HEK293 (cell line): ENCODE measurements at regions not wholly inside any gene's neighbourhood (a gene's known extent, or its start where the extent isn't known, plus 50 kb on each side); places are given as distances from the start of the nearest gene placed in this dataset.

Experiments
- CTCF ChIA-PET: fragments of 350-600 bp; formaldehyde crosslinking; extraction: SDS; loops from one replicate; lab custom pipeline; 2021; ENCODE audit warnings: antibody characterized with exemption; lab: Yijun Ruan, JAX
- POLR2A ChIA-PET: fragments of 300-600 bp; formaldehyde crosslinking; extraction: SDS; loops from one replicate; lab custom pipeline; 2020; ENCODE audit warnings: antibody characterized with exemption, inconsistent platforms; lab: Yijun Ruan, JAX
- H3K27ac ChIP-seq: fragments of 200-500 bp; sonication (Bioruptor generic); 2 replicates; pipeline ENCODE4 v1.5.1; 2014; ENCODE audit warnings: low read depth, low read length, control low read depth, inconsistent platforms; ENCODE audit errors: extremely low read depth
- H3K36me3 ChIP-seq, 2 experiments: fragments of 200-500 bp in 1 of 2; sonication (Bioruptor generic) in 1 of 2; 1 replicate in 1 of 2; 2 replicates in 1 of 2; pipeline ENCODE4 v1.5.1; 2014 to 2017; ENCODE audit warnings: inconsistent platforms in 2 of 2, low read length in 2 of 2; ENCODE audit not compliant: control insufficient read depth in 2 of 2, insufficient read depth in 1 of 2
- H3K4me1 ChIP-seq: fragments of 200-500 bp; sonication (Bioruptor generic); 2 replicates; pipeline ENCODE4 v1.5.1; 2014; ENCODE audit warnings: mild to moderate bottlenecking, low read length, inconsistent platforms; ENCODE audit not compliant: control insufficient read depth, insufficient read depth
- H3K4me3 ChIP-seq: 2 replicates; pipeline ENCODE4 v1.5.1; 2011; ENCODE audit warnings: low read depth, mild to moderate bottlenecking, control low read depth, low read length, moderate library complexity
- H3K9me3 ChIP-seq: fragments of 200-500 bp; sonication (Bioruptor generic); 2 replicates; pipeline ENCODE4 v1.5.1; 2014; ENCODE audit warnings: low read depth, low read length, inconsistent platforms; ENCODE audit not compliant: control insufficient read depth, insufficient read depth
- HOXA7 ChIP-seq: sonication (generic); formaldehyde crosslinking; IDR thresholded peaks from 2 replicates; pipeline ENCODE4 v1.8.1; 2022; ENCODE audit warnings: missing genetic modification reagents, borderline replicate concordance
- MEIS1 ChIP-seq: sonication (generic); formaldehyde crosslinking; IDR thresholded peaks from 2 replicates; pipeline ENCODE4 v1.8.1; 2022; ENCODE audit warnings: missing genetic modification reagents, mild to moderate bottlenecking, borderline replicate concordance
- OVOL3 ChIP-seq: fragments of 450-650 bp; formaldehyde crosslinking; IDR thresholded peaks from 2 replicates; pipeline ENCODE4 v1.5.1; 2016; ENCODE audit warnings: missing biosample characterization, missing genetic modification characterization
- SP3 ChIP-seq: fragments of 450-650 bp; formaldehyde crosslinking; IDR thresholded peaks from 2 replicates; pipeline ENCODE4 v1.5.1; 2016; ENCODE audit warnings: missing biosample characterization, missing genetic modification characterization
- TCF7L2 ChIP-seq: IDR thresholded peaks from 2 replicates; pipeline ENCODE4 v1.6.1; 2011; ENCODE audit warnings: low read depth, mild to moderate bottlenecking, inconsistent platforms, low read length, moderate library complexity, borderline replicate concordance
- ZBTB17 ChIP-seq: fragments of 450-650 bp; formaldehyde crosslinking; IDR thresholded peaks from 2 replicates; pipeline ENCODE4 v1.5.1; 2016; ENCODE audit warnings: missing biosample characterization, missing genetic modification characterization
- ZBTB21 ChIP-seq: fragments of 450-650 bp; formaldehyde crosslinking; IDR thresholded peaks from 2 replicates; pipeline ENCODE4 v1.5.1; 2017; ENCODE audit warnings: missing biosample characterization, missing genetic modification characterization
- ZNF10 ChIP-seq: fragments of 450-650 bp; formaldehyde crosslinking; IDR thresholded peaks from 2 replicates; pipeline ENCODE4 v1.5.1; 2017; ENCODE audit warnings: missing biosample characterization, missing genetic modification characterization
- ZNF112 ChIP-seq: fragments of 450-650 bp; formaldehyde crosslinking; IDR thresholded peaks from 2 replicates; pipeline ENCODE4 v1.5.0; 2017; ENCODE audit warnings: missing biosample characterization, missing genetic modification characterization
- ZNF114 ChIP-seq: fragments of 450-650 bp; formaldehyde crosslinking; IDR thresholded peaks from 2 replicates; pipeline ENCODE4 v1.5.0; 2017; ENCODE audit warnings: missing biosample characterization, missing genetic modification characterization
- ZNF132 ChIP-seq: fragments of 450-650 bp; formaldehyde crosslinking; IDR thresholded peaks from 2 replicates; pipeline ENCODE4 v1.5.1; 2017; ENCODE audit warnings: missing biosample characterization, missing genetic modification characterization, borderline replicate concordance
- ZNF202 ChIP-seq: fragments of 450-650 bp; formaldehyde crosslinking; IDR thresholded peaks from 2 replicates; pipeline ENCODE4 v1.5.1; 2016; ENCODE audit warnings: missing biosample characterization, missing genetic modification characterization, borderline replicate concordance
- ZNF211 ChIP-seq: fragments of 450-650 bp; formaldehyde crosslinking; IDR thresholded peaks from 2 replicates; pipeline ENCODE4 v1.5.1; 2016; ENCODE audit warnings: low read depth, missing biosample characterization, missing genetic modification characterization
- ZNF266 ChIP-seq: fragments of 450-650 bp; formaldehyde crosslinking; IDR thresholded peaks from 2 replicates; pipeline ENCODE4 v1.5.1; 2016; ENCODE audit warnings: missing biosample characterization, missing genetic modification characterization, low read depth
- ZNF366 ChIP-seq: fragments of 450-650 bp; formaldehyde crosslinking; conservative IDR thresholded peaks from 2 replicates; pipeline ENCODE4 v1.5.1; 2016; ENCODE audit warnings: missing biosample characterization, missing genetic modification characterization
- ZNF37A ChIP-seq: fragments of 450-650 bp; IDR thresholded peaks from 2 replicates; pipeline ENCODE4 v1.5.1; 2018; ENCODE audit warnings: missing biosample characterization, missing genetic modification characterization
- ZNF416 ChIP-seq: fragments of 450-650 bp; formaldehyde crosslinking; IDR thresholded peaks from 2 replicates; pipeline ENCODE4 v1.5.1; 2016; ENCODE audit warnings: missing biosample characterization, missing genetic modification characterization
- ZNF561 ChIP-seq: fragments of 450-650 bp; IDR thresholded peaks from 2 replicates; pipeline ENCODE4 v1.5.1; 2018; ENCODE audit warnings: missing biosample characterization, missing genetic modification characterization, borderline replicate concordance
- ZNF623 ChIP-seq: fragments of 450-650 bp; formaldehyde crosslinking; IDR thresholded peaks from 2 replicates; pipeline ENCODE4 v1.5.1; 2016; ENCODE audit warnings: missing biosample characterization, missing genetic modification characterization
- ZNF626 ChIP-seq: fragments of 450-650 bp; sonication (Bioruptor Pico); formaldehyde crosslinking; IDR thresholded peaks from 2 replicates; pipeline ENCODE4 v1.5.1; 2018; ENCODE audit warnings: missing biosample characterization, missing genetic modification characterization, inconsistent platforms
- ZNF701 ChIP-seq: fragments of 450-650 bp; formaldehyde crosslinking; IDR thresholded peaks from 2 replicates; pipeline ENCODE4 v1.5.1; 2016; ENCODE audit warnings: missing biosample characterization, missing genetic modification characterization
- TF ChIP-seq, protein P1 (sequence below): fragments of 450-650 bp; formaldehyde crosslinking; IDR thresholded peaks from 2 replicates; pipeline ENCODE4 v1.5.1; 2016; ENCODE audit warnings: missing biosample characterization, missing genetic modification characterization, borderline replicate concordance
- TF ChIP-seq, protein P2 (sequence below): fragments of 450-650 bp; formaldehyde crosslinking; IDR thresholded peaks from 2 replicates; pipeline ENCODE4 v1.5.1; 2016; ENCODE audit warnings: missing biosample characterization, missing genetic modification characterization
- TF ChIP-seq, protein P3 (sequence below): fragments of 450-650 bp; formaldehyde crosslinking; IDR thresholded peaks from 2 replicates; pipeline ENCODE4 v1.5.1; 2016; ENCODE audit warnings: missing biosample characterization, missing genetic modification characterization
- TF ChIP-seq, protein P4 (sequence below): fragments of 450-650 bp; formaldehyde crosslinking; IDR thresholded peaks from 2 replicates; pipeline ENCODE4 v1.5.1; 2016; ENCODE audit warnings: missing biosample characterization, missing genetic modification characterization

DNA sequence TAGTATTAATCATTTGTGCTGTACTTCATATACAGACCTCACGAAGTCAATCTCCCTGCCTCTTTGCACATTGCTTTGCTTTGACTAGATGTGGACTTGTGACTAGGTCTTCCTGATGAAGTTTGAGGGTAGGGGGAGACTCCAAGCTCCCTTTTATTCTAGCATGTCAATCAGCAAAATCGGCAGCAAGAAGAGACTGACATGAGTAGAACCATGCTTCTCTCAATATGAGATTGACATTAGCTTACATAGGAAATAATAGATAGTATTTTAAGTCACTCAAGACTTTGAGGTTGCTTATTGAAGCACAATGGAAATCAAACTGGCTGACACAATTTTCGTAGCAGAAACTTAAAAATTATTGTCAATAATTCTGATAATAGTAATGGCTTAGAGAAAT, 866.4 kb upstream of the ADAMTS5 start:
- Histone ChIP-seq H3K4me1 (no peaks in the 10 kb centered on the region), H3K4me3 (no peak overlapping the region), H3K36me3 (no peaks in the 10 kb centered on the region), H3K27ac (no peak overlapping the region), H3K9me3 (no peaks in the 10 kb centered on the region)
- CTCF ChIA-PET = no interaction called here
- no peak for TF ChIP-seq ZNF266 (tag by site-specific recombination)
- TF ChIP-seq, protein P1, sequence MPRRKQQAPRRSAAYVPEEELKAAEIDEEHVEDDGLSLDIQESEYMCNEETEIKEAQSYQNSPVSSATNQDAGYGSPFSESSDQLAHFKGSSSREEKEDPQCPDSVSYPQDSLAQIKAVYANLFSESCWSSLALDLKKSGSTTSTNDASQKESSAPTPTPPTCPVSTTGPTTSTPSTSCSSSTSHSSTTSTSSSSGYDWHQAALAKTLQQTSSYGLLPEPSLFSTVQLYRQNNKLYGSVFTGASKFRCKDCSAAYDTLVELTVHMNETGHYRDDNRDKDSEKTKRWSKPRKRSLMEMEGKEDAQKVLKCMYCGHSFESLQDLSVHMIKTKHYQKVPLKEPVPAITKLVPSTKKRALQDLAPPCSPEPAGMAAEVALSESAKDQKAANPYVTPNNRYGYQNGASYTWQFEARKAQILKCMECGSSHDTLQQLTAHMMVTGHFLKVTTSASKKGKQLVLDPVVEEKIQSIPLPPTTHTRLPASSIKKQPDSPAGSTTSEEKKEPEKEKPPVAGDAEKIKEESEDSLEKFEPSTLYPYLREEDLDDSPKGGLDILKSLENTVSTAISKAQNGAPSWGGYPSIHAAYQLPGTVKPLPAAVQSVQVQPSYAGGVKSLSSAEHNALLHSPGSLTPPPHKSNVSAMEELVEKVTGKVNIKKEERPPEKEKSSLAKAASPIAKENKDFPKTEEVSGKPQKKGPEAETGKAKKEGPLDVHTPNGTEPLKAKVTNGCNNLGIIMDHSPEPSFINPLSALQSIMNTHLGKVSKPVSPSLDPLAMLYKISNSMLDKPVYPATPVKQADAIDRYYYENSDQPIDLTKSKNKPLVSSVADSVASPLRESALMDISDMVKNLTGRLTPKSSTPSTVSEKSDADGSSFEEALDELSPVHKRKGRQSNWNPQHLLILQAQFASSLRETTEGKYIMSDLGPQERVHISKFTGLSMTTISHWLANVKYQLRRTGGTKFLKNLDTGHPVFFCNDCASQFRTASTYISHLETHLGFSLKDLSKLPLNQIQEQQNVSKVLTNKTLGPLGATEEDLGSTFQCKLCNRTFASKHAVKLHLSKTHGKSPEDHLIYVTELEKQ (tag by site-specific recombination) = no peak
- TF ChIP-seq ZNF112 = no peak
- no peak for TF ChIP-seq ZNF202 (tag by site-specific recombination)
- no peak for TF ChIP-seq ZNF701
- TF ChIP-seq ZNF366 = no peak
- no peak for TF ChIP-seq OVOL3 (tag by site-specific recombination)
- TF ChIP-seq, protein P2, sequence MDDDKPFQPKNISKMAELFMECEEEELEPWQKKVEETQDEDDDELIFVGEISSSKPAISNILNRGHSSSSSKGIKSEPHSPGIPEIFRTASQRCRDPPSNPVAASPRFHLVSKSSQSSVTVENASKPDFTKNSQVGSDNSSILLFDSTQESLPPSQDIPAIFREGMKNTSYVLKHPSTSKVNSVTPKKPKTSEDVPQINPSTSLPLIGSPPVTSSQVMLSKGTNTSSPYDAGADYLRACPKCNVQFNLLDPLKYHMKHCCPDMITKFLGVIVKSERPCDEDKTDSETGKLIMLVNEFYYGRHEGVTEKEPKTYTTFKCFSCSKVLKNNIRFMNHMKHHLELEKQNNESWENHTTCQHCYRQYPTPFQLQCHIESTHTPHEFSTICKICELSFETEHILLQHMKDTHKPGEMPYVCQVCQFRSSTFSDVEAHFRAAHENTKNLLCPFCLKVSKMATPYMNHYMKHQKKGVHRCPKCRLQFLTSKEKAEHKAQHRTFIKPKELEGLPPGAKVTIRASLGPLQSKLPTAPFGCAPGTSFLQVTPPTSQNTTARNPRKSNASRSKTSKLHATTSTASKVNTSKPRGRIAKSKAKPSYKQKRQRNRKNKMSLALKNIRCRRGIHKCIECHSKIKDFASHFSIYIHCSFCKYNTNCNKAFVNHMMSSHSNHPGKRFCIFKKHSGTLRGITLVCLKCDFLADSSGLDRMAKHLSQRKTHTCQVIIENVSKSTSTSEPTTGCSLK (tag by site-specific recombination) = no peak
- TF ChIP-seq ZNF10 (tag by site-specific recombination) = no peak
- no peak for TF ChIP-seq SP3 (tag by site-specific recombination)
- no peak for TF ChIP-seq ZBTB21 (tag by site-specific recombination)
- POLR2A ChIA-PET = no interaction called here

DNA sequence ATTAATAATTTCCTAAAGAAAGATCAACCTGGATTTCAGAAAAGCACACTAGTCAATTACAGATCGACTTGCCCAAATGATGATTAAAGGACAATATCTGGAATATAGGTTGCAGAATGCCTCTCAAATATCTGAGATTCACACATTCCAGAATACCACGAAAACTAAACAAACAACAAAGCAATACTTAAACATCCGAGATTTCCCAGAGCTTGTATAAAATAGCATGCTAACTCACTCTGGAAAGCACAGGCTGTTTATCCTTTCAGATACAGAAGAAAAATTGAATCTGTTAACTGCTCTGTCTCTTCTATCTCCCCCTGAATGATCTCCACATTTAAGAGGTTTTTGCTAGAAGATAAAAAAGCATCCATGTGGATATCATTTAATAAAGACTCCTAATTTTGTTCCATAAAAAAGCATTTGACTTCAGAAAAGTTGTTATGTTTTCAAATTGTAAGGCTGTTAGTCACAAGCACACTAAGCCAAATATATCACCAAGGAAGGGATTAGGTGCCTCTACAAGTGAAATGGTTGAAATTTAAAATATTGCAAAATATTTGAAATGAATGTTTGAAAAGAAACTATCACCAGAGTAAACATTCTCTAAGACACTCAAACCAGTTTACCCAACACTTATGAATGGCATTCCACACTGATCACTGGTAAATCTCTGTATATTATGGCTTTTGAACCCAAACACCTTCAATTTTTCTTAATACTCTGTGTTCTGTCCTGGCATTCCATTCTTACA, 865.1 kb upstream of the ADAMTS5 start:
- H3K4me3 ChIP-seq = no peak overlapping the region
- POLR2A ChIA-PET = no interaction called here
- no peaks in the 10 kb centered on the region for H3K36me3 ChIP-seq
- CTCF ChIA-PET = no interaction called here
- no peaks in the 10 kb centered on the region for H3K4me1 ChIP-seq
- H3K27ac ChIP-seq = no peak overlapping the region
- H3K9me3 ChIP-seq = no peaks in the 10 kb centered on the region
- no peak for TF ChIP-seq ZBTB17 (tag by site-specific recombination)
- TF ChIP-seq, protein P3, sequence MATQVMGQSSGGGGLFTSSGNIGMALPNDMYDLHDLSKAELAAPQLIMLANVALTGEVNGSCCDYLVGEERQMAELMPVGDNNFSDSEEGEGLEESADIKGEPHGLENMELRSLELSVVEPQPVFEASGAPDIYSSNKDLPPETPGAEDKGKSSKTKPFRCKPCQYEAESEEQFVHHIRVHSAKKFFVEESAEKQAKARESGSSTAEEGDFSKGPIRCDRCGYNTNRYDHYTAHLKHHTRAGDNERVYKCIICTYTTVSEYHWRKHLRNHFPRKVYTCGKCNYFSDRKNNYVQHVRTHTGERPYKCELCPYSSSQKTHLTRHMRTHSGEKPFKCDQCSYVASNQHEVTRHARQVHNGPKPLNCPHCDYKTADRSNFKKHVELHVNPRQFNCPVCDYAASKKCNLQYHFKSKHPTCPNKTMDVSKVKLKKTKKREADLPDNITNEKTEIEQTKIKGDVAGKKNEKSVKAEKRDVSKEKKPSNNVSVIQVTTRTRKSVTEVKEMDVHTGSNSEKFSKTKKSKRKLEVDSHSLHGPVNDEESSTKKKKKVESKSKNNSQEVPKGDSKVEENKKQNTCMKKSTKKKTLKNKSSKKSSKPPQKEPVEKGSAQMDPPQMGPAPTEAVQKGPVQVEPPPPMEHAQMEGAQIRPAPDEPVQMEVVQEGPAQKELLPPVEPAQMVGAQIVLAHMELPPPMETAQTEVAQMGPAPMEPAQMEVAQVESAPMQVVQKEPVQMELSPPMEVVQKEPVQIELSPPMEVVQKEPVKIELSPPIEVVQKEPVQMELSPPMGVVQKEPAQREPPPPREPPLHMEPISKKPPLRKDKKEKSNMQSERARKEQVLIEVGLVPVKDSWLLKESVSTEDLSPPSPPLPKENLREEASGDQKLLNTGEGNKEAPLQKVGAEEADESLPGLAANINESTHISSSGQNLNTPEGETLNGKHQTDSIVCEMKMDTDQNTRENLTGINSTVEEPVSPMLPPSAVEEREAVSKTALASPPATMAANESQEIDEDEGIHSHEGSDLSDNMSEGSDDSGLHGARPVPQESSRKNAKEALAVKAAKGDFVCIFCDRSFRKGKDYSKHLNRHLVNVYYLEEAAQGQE (tag by site-specific recombination) = no peak
- no peak for TF ChIP-seq ZNF211 (tag by site-specific recombination)
- no peak for TF ChIP-seq ZNF626 (tag by site-specific recombination)
- TF ChIP-seq ZNF37A (tag by site-specific recombination) = no peak
- TF ChIP-seq ZNF114 (tag by site-specific recombination) = no peak
- TF ChIP-seq, protein P4, sequence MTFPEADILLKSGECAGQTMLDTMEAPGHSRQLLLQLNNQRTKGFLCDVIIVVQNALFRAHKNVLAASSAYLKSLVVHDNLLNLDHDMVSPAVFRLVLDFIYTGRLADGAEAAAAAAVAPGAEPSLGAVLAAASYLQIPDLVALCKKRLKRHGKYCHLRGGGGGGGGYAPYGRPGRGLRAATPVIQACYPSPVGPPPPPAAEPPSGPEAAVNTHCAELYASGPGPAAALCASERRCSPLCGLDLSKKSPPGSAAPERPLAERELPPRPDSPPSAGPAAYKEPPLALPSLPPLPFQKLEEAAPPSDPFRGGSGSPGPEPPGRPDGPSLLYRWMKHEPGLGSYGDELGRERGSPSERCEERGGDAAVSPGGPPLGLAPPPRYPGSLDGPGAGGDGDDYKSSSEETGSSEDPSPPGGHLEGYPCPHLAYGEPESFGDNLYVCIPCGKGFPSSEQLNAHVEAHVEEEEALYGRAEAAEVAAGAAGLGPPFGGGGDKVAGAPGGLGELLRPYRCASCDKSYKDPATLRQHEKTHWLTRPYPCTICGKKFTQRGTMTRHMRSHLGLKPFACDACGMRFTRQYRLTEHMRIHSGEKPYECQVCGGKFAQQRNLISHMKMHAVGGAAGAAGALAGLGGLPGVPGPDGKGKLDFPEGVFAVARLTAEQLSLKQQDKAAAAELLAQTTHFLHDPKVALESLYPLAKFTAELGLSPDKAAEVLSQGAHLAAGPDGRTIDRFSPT (tag by site-specific recombination) = no peak
- no peak for TF ChIP-seq ZNF366
- no peak for TF ChIP-seq ZNF561 (tag by site-specific recombination)
- no peak for TF ChIP-seq ZNF416 (tag by site-specific recombination)
- TF ChIP-seq ZNF132 (tag by site-specific recombination) = no peak
- no peak for TF ChIP-seq HOXA7 (CRISPR knock-in tag)
- no peak for TF ChIP-seq TCF7L2
- no peak for TF ChIP-seq ZNF623 (tag by site-specific recombination)
- TF ChIP-seq MEIS1 (CRISPR knock-in tag) = no peak
